KG1 (cell line): ENCODE measurements at regions not wholly inside any gene's neighbourhood (a gene's known extent, or its start where the extent isn't known, plus 50 kb on each side); places are given as distances from the start of the nearest gene placed in this dataset.
A peak's percentile ranks its signal among the peaks of the same experiment; 100 is the strongest.
"Not testable (repeated sequence)": the region's sequence is repeated elsewhere in the genome, so short reads cannot be mapped to it uniquely, and the experiment has no call there.

Experiments used
- DNase-seq: peaks from one replicate; lab custom pipeline; 2025; lab: John Stamatoyannopoulos, UW

DNA sequence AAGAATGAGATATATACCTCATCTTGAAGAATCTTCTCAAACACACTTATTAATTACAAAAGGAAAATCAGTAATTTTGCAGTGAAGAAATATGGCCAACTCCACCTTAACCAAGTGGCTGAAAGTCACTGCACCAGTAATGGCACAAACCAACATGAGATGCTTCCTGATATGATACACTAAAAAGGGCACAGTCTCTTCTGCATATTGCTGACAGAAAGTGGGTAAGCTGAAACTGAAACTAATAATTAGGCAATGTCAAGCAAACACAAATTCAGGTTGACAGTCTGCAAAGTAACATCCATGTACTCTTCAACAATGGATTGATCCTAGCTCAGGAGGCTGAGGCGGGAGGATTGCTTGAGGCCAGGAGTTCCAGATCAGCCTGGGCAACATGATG is 56.1 kb downstream of the ZNF22 start:
- DNase-seq = not testable (repeated sequence)

DNA sequence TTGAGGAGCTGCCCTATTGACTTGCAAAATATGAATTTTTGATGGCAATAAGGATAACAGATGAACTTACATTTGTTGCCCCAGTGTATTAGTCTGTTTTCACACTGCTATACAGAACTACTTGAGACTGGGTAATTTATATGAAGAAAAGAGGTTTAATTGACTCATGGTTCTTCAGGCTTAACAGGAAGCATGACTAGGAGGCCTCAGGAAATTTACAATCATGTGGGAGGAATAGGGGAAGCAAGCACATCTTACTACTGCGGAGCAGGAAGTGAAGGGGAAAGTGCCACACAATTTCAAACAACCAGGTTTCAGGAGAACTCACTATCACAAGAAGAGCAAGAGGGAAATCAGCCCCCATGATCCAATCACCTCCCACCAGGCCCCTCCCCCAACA is 57.9 kb downstream of the ZNF22 start:
- no peak for DNase-seq

DNA sequence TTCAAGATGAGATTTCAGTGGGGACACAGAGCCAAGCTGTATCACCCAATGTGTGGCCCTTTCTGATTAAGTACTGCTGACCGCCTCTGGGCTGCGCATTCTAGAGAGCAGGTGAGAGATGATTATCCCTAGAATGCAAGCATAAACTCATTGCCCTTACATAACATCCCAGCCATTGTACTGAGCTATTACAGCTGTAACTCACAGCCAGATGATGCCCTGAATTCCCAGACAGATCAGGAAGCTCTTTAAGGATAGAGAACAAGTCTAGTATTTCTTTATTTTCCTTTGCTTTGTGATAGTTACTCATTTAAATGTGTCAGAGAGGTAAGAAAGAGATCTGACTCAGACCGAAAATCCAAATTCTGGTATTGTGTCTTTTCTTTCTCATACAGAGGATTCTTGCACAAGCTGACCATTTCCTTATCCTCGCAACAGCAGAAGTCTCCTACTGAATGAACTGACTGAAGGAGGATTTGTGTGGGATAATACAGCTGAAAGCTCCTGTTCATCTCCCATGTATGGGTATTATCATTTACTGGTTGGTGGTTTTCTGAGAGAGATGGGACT is 58.4 kb downstream of the ZNF22 start:
- no peak for DNase-seq

DNA sequence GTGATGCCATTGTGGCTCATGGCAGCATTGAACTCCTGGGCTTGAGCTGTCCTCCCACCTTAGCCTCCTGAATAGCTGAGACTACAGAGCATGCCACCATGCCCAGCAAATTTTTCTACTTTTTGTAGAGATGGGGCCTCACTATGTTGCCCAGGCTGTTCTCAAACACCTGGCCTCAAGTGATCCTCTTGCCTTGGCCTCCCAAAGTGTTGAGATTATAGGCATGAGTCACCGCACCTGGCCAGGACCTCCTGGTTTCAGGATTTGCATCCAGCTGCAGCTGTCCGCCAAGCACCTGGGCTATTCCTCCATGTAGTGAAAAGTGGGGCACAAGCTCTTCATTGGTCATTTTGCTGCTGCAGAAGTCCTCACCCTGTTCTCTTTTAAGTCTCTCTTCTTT is 58.9 kb downstream of the ZNF22 start:
- DNase-seq = no peak

DNA sequence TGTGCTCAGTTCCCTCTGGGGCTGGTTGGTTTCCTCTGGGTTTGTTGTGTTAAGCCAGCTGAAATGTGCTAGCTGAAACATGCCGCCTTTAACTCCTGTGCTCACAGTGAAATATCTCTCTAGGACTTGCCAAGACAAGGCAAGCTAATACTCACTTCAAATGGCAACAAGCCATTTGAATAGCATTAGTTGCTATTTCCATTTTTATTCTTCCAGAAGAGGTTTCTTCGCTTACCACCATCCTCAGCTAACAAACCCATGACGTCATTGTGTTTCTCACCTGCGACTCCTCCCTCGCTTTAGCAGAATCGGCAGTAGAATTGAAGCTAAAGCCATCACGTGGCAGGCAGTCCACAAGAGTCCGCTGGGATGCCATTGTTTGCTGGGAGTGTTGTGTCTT is 61.3 kb downstream of the ZNF22 start:
- no peak for DNase-seq

DNA sequence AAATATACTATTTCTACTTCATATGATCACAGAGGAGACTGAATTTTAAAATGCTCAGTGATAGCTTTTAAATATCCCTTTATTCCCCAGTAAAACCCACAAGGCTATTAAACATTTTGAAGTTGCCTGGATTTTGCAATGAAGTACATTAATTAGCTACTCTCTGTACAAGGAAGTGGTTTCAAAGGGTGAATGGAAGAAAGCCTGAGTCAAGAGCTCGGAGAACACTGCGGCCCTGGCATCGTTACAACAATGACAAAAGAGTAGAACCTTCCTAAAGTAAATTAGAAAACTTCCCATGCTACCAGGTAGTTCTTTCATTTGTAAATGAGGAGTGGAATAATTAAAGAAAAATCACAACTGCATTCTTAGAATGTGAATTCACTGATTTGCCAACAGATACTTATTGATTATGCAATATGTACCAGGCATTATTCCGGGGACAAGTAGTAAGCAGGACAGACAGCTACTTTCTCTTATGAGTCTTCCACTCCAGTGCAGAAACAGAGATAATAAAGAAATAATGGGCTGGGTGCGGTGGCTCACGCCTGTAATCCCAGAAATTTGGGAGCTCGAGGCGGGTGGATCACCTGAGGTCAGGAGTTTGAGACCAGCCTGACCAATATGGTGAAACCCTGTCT is 63.0 kb downstream of the ZNF22 start:
- DNase-seq = peak; percentile 6

DNA sequence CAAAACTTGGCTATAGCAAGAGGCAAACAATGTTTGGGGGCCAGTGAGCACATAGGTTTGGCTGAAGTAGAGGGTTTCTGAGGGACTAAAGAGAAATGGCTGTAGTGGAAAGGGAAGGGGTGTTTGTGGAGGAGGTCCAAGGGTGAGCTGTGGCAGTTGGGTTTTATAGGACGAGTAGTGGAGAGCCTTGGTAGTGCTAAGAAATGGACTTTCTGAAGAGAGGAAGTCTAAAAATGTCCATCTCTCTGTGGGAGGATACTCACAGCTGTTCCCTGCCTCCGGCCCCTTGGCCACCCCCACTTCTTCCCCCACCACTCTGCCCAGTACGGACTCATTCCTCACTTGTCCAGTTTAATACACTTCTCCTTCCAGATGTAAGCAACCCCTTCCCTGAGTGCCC is 64.3 kb downstream of the ZNF22 start:
- DNase-seq = no peak

DNA sequence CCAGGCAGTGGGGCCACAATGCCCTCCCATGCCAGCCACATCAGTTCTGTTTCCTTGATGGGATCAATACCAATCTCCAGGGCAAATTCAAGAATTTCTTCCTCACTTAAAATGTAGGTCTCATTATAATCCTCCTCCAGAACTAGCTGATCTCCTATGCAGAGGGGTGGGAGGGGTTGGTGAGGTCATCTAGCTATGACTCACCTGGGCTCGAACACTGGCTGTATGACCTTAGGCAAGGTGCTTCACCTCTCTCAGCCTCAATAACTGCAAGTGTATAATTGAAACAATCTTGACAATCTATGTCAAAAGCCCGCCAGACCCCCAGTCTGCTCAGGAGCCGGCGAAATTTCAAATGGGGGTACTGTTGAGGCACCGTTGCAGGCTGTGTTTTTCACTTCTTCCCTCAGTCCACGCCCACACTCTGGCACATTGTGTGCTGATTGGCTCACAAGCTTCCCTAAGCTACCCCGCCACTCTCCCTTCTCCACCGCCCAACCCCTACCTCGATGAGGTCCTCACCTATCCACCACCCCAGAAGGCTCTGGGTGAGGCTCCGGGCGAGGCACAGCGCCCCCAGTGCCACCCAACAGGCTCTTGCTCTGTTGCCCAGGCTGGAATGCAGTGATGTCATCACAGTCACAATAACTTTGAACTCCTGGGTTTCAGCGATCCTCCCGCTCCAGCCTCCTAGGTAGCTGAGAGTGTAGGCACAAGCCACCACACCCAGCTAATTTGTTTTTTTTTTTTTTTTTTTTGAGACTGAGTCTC is 70.5 kb downstream of the ZNF22 start:
- DNase-seq = no peak

DNA sequence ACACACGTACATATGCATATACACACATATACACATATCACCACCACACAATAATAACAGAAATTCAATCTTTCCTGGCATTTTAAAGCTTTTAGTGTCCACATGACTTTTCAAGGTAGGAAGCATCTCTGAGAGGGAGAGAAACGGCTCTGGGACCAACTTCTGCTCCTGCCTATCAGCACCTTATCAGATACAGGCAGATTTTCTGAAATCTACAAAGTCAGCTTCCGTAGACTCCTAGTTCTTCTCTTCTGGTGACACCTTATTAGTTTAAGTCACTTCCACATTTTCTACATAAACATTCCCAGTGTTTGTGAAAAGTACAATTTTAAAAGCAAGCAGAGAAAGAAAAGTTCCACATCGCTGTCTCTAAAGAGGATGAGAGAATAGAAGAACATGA is 74.5 kb downstream of the ZNF22 start:
- DNase-seq = no peak

DNA sequence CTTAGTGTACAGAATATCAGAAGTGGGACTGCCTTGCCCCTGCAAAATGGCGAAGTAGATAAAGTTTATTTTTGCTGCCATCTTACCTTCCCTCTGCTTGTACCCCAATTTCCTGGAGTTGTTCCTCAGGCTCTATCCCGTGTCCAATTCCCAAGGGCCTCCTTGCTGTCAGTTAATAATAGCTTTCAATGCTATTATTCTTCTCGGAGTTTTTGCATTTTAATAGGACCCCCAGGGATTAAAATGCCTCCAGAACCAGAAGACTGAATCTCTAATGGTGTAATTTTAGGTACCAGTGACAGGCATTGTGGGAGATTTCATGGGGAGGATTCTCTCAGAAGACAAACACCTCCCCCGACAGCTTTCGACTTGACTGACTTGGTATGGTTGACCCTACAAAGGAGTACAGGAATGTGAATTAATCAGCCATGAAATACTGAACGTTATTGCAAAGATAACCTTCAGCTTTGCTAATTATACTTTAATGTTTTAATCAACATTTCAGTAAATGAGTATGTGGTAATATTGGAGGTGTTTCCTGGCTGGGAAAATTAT is 75.2 kb downstream of the ZNF22 start:
- DNase-seq = no peak

DNA sequence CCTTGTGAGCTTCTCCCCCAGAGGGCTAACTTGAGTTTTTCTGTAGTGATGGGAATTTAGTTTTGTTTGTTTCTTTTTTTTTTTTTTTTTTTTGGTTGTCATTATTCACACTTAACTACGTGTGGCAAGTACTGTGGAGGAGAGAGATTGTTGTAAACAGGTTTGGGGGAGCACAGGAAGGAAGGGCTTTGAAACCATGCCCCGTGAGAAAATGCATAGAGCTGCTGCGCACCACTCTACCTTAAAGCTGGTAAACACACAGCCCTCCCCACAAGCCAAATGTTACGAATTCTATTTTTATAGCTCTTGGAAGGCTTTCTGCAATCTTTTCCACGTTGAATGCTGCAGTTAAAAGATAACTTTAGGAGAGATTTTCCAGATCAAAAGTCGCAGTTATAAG is 76.2 kb downstream of the ZNF22 start:
- DNase-seq = no peak

DNA sequence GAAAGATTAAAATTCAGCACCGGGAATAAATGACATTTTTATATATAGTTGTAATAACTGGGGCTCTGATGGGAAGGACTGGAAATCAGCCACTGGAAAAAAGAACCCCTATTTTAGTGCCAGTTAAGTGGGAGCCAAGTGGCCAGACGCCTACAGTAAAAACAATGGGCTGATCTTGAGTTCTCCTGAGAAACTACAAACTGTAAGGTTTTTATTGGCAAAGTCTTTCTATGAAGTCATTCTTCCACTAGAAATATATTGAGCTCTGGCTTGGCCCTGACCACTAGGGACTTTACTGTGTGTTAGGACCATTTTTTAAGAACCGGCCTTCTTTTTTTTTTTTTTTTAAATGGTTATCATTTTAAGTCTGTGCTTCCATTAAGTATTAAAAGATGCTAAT is 79.6 kb downstream of the ZNF22 start:
- DNase-seq = no peak

DNA sequence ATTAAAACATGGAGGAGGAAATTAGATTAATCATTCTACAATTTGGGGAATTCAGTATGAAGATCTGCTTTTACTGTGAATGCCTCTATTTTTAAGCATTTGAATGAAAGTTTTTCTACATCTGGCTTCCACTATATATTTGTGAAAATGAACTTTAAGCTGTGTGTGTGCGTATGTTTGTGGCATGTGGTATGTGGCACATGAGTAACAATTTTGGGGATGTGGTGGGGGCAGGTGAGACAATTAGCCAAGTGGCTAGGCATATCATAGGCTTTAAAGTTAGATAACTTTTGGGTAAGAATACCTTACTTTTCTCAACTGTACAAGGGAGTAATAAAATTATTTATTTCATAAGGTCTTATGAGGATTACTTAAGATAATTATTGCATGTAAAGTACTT is 81.5 kb downstream of the ZNF22 start:
- DNase-seq = no peak

DNA sequence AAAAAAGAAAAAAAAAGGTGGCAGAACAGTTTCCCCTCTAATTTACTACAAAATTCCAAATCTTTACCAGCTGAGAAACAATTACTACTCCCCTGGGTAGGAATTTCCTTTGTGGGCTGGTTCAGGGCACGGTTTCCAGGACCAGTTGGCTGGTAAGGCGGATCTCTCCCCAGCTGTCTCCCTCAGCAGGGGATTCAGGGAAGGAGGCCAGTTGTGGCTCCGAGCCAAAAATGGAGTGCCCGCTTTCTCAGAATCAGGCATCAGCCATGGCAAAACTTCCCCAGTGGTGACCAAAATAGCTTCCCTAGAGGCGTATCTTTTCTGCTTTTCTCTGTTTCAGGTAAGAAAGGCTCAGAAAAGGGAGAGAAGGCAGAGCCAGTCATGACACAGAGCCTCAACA is 91.2 kb downstream of the ZNF22 start:
- no peak for DNase-seq

DNA sequence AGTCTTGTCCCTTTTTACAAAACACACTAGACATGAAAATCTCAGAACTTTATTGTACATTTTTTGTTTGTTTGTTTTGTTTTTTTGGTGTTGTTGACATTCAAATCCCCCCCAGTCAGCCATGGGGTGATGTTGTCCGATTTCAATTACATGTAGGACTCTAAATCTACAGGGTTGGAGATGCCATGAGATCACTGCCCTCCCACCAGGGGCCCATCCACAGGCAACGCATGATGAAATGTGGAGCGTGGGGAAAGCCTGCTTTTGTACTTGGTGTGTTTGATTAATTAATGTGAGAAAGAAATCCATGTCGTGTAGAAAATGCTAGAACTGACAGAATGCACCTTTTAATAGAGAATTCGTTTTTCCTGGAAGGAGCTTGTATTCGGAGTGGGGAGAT is 93.2 kb downstream of the ZNF22 start:
- no peak for DNase-seq

DNA sequence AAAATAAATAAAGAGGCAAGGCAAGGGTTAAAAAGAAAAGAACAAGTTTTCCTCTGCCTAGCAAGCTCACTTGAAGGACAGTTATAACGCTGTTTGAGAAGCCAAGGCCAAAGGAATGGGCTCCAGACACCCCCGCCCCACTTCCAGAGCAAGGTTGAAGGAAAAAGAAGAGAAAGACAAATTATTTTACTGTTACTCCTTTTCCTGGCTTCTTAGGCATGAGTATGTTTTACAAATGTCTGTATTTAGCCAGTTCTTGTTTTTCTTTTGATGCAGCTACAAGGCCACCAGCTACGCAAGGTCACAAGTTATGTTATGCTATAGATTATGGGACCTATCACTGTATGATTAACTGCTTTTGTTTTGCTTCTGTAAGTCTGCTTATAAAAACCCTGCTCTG is 94.6 kb downstream of the ZNF22 start:
- no peak for DNase-seq

DNA sequence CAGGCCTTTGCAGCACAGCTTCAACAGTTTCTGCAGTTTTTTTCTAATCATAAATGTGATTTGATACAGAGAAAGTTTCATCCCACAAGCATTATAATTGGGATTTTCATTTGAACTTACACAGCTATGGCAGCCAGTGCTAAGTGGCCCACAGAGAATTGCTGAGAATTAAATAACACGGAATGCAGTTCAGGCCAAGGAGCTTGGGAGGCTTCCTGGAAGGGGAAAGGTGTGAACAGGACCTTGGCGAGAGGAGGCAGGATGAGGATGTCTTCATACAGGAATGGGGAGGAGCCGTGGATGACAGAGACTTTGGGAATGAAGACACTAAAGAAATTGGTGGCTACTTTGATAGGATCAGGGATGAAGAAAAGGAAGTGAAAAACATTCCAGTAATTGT is 95.3 kb downstream of the ZNF22 start:
- no peak for DNase-seq

DNA sequence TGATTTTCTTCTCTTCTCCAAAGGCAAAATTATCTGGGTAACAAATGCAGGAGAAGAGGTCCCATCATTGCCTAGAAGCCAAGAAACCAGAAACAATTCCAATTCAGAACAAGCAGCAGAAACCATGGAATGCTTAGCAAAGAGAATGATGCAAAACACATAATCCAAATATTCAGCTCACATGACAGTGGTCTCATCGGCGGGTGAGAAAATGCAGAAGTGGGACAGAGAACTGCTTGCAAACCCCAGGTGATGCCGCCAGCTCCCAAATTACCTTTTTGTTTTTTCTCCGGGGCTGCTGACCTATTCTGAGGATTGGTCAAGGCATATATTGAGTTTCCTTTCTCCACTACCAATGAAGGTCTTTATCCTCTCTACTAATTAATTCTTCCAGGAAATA is 99.7 kb downstream of the ZNF22 start:
- no peak for DNase-seq

DNA sequence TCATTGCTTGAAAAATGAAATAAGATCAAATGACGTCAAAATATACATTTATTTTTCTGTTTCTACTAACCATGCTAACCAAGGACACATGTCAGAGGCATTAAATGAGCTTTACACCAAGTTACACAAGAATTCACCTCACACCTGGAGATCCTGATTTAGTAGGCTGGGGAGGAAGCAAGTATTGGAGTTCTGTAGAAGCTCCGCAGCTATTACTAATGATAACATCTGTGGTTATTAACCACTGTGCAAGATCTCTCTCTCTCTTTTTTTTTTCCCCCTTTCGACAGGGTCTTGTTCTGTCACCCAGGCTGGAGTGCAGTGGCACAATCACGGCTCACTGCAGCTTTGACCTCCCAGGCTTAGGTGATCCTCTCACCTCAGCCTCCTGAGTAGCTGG is 104.0 kb downstream of the ZNF22 start:
- DNase-seq = no peak

DNA sequence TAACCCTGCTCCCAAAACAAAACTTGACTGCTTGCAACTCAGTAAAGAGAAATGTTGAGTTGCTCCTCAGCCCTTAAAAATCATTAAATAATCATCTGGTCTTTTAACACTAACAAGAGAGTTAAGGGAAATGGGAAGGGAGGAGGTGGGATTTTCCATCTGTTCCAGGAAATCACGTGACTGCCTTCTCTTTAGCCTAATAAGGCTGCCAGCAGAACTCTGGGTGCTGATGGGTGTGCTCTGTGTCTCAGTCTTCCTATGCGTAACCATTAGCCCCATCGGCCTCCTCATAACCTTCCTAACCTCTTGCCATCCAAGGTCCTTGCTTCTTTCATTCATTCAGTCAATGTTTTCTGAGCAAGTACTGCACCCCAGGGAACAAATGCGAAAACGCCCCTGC is 104.6 kb downstream of the ZNF22 start:
- not testable (repeated sequence) for DNase-seq

DNA sequence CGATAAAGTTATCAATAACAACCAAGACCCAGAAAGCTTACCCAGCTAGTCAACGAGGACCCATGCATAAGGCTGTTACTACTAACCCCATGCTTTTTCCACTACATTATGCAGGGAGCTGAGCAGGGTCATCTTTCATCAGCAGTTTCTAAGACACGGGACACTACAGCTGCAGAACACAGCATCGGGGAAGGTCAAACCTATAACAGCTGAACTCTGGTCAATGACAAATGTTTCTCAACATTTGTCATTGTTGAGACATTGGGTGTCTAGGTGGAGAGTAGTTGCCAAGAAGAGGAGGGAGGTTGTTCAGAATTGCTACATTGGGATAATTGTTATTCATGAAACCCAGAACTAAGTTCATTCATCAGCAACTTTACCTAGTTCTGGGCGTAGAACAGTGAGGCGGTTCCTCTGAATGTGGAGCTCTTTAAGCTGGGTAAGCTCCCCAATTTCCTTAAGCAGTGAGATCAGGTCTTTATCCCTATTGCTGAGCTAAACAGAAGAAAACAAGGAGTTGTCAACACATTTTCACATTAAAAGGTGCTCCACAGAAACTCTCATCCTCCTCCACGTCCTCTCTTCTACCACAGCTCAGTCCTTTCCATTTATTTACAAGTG is 105.6 kb downstream of the ZNF22 start:
- no peak for DNase-seq

DNA sequence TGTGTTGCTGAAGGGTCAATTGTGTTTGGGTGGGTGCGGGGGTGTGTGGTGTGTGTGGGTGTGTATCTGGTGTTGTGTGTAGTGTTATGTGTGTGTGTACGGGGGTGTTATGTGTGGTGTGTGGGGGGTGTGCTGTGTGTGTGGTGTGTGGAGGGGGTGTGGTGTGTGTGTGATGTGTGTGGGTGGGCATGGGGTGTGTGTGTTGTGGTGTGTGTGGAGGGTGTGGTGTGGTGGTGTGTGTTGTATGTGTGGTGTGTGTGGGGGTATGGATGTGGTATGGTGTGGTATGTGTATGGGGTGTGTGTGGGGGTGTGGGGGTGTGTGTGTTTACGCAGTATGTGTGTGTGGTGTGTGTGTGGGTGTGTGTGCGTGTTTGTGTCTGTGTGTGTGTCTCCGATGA is 110.8 kb downstream of the ZNF22 start:
- no peak for DNase-seq

DNA sequence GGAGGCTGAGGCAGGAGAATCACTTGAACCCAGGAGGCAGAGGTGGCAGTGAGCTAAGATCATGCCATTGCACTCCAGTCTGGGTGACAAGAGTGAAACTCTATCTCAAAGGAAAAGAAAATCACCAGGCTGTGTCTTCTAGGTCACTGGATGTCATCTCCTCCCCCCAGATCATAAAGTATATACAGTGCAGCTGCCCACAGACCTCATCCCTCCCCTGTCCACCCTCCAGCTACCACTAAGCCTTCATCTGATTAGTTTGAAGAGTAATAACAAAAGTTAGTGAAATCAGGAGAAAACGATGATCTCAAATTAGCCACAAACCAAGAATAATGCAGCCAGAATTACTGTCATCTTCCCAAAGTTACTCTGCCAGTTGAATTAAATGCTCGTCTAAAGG is 117.2 kb downstream of the ZNF22 start:
- not testable (repeated sequence) for DNase-seq
